ENCODE measurements at regions not wholly inside any gene's neighbourhood (a gene's known extent, or its start where the extent isn't known, plus 50 kb on each side); places are given as distances from the start of the nearest gene placed in this dataset.
A peak's percentile ranks its signal among the peaks of the same experiment; 100 is the strongest.

DNA sequence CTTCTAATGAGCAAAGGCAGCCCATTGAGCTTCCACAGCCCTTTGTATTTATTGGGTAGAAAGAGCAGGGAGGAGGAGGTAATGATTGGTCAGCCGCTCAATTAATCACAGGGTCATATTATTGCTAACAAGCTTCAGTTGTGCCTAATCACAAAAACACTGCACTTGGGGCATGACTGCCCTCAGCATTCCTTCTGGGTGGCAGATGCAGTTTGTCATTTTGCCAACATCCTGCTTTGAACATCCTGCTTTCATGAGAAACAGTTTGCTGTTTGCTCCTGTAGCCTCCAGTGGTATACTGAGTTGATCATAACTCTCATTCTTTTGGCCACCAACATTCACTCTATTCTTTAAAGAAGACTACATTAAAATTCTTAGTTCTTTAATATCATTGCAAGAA is 462.9 kb upstream of the MIS18BP1 start:
- Histone ChIP-seq H3K4me1 (ENCODE audit: insufficient read depth, low read length, poor library complexity, severe bottlenecking) (no peaks in the 10 kb centered on the region), H3K36me3 (ENCODE audit: insufficient read depth, low read length, poor library complexity, severe bottlenecking) (no peaks in the 10 kb centered on the region), H3K9me3 (ENCODE audit: low read depth, low read length, poor library complexity, severe bottlenecking) (no peaks in the 10 kb centered on the region), H3K27ac (ENCODE audit: low read depth, low read length, poor library complexity, severe bottlenecking) (no peak overlapping the region), H3K27me3 (replicated peaks; ENCODE audit: insufficient read depth, low read depth, low read length, poor library complexity) (no peaks in the 10 kb centered on the region), H3K4me3 (ENCODE audit: low read depth, low read length, poor library complexity, severe bottlenecking) (no peak overlapping the region)
- intact Hi-C loops (cut with micrococcal nuclease; ENCODE audit: unreplicated experiment): no loop called here
- no peak for TF ChIP-seq EZH2 (IDR thresholded peaks at IDR 0.05; ENCODE audit: borderline replicate concordance, low read depth, low read length, poor library complexity, severe bottlenecking)
- no peak for TF ChIP-seq CTCF (conservative IDR thresholded peaks at IDR 0.05; ENCODE audit: low read depth, low read length)
- ChIA-PET CTCF (no interaction called here), POLR2A (ENCODE audit: low non-redundant PET) (no interaction called here)
- BruUV-seq (replicated peaks): no TSS peak
- peak; percentile 2 for DNase-seq (ENCODE audit: low spot score)

GRCh38 chr14:45709541-45709940 is 456.5 kb upstream of the MIS18BP1 start:
- no peak for DNase-seq (ENCODE audit: low spot score)
- H3K27ac ChIP-seq (ENCODE audit: low read depth, low read length, poor library complexity, severe bottlenecking): no peak overlapping the region
- BruUV-seq (replicated peaks): no TSS peak

GRCh38 chr14:45705940-45706534 is 453.0 kb upstream of the MIS18BP1 start:
- H3K4me1 ChIP-seq (ENCODE audit: insufficient read depth, low read length, poor library complexity, severe bottlenecking): no peaks in the 10 kb centered on the region
- no peak overlapping the region for H3K4me3 ChIP-seq (ENCODE audit: low read depth, low read length, poor library complexity, severe bottlenecking)
- no peaks in the 10 kb centered on the region for H3K36me3 ChIP-seq (ENCODE audit: insufficient read depth, low read length, poor library complexity, severe bottlenecking)
- intact Hi-C loops (cut with micrococcal nuclease; ENCODE audit: unreplicated experiment): no loop called here
- no peak for DNase-seq (ENCODE audit: low spot score)
- H3K27ac ChIP-seq (ENCODE audit: low read depth, low read length, poor library complexity, severe bottlenecking): no peak overlapping the region
- ChIA-PET CTCF (no interaction called here), POLR2A (ENCODE audit: low non-redundant PET) (no interaction called here)
- no peak for TF ChIP-seq EZH2 (IDR thresholded peaks at IDR 0.05; ENCODE audit: borderline replicate concordance, low read depth, low read length, poor library complexity, severe bottlenecking)
- no peak for TF ChIP-seq CTCF (conservative IDR thresholded peaks at IDR 0.05; ENCODE audit: low read depth, low read length)
- peaks cover 3% of the 10 kb centered on the region for H3K9me3 ChIP-seq (ENCODE audit: low read depth, low read length, poor library complexity, severe bottlenecking)
- no TSS peak for BruUV-seq (replicated peaks)
- H3K27me3 ChIP-seq (replicated peaks; ENCODE audit: insufficient read depth, low read depth, low read length, poor library complexity): no peaks in the 10 kb centered on the region

More at GRCh38 chr14:45709541-45709940, 456.5 kb upstream of the MIS18BP1 start:
- H3K4me1 ChIP-seq (ENCODE audit: insufficient read depth, low read length, poor library complexity, severe bottlenecking): no peaks in the 10 kb centered on the region
- POLR2A ChIA-PET (ENCODE audit: low non-redundant PET): no interaction called here
- no peaks in the 10 kb centered on the region for H3K36me3 ChIP-seq (ENCODE audit: insufficient read depth, low read length, poor library complexity, severe bottlenecking)
- no peak for TF ChIP-seq EZH2 (IDR thresholded peaks at IDR 0.05; ENCODE audit: borderline replicate concordance, low read depth, low read length, poor library complexity, severe bottlenecking)
- TF ChIP-seq CTCF (conservative IDR thresholded peaks at IDR 0.05; ENCODE audit: low read depth, low read length): no peak
- CTCF ChIA-PET: no interaction called here
- no peaks in the 10 kb centered on the region for H3K27me3 ChIP-seq (replicated peaks; ENCODE audit: insufficient read depth, low read depth, low read length, poor library complexity)
- no peak overlapping the region for H3K4me3 ChIP-seq (ENCODE audit: low read depth, low read length, poor library complexity, severe bottlenecking)
- H3K9me3 ChIP-seq (ENCODE audit: low read depth, low read length, poor library complexity, severe bottlenecking): peaks cover 3% of the 10 kb centered on the region
- intact Hi-C loops (cut with micrococcal nuclease; ENCODE audit: unreplicated experiment): no loop called here

All from A673 (cell line).